ENCODE measurements at regions not wholly inside any gene's neighbourhood (a gene's known extent, or its start where the extent isn't known, plus 50 kb on each side); places are given as distances from the start of the nearest gene placed in this dataset.

DNA sequence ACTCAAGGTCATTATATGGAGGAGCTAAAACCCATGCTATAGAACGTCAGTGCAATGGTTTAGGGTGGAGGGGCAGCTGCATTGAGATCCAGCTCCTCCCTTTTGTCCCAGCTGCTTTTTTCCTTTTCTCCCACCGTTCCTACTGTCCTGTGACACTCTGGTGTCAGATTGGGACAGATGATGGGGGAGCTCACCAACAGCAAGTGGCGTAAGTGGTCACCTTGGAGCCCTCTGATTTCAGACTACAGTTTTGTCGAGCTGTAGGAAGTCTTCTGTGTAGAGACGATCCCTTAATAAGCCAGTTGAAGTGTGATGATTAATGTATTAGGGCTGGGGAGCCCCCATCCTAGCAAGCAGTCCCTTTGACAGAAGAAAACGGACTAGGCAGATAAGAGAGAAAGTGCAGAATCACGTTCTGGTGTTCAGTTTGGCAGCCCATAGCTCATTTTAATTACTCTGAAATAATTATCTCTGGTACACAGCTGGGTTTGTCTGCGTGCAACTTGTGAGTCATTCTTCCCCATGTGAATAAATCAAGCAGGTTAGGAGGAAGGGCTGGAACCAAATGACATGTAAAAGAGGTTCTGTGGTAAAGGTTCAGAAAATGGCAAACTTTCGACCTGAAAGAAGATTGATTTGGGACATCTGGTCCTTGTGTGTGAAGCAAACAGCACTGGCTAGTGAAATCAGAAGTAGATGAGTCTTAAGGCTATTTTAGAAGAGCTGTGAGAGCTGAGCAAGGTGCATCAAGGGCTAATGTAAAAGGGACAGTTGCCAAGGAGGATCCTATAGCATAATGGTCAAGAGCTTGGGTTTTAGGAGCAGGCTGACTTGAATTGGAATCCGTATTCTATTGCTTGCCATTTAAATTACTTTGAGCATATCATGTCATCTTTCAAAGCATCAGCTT lies 241.4 kb downstream of the EDEM1 start:
- DNase-seq = peak in 3 of 4 experiments; percentile 15 to 45 (median 31)

DNA sequence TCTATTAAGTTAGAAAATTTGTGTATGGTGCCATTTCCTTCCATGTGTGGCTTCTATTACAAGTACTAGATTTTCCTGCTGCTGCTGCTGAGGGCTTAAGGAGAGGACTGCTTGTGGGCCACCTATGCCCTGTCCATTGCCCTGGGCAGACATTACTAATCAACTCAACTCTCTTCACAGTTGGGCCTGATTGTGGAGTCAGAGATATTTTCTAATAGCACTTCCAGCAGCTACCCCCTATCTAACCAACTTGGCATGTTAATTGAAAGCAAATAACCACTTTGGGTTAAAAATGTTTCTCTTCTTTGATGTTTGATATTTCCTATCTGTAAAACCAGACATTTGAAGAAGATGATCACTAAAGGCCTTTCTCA lies 242.0 kb downstream of the EDEM1 start:
- DNase-seq = no peak

DNA sequence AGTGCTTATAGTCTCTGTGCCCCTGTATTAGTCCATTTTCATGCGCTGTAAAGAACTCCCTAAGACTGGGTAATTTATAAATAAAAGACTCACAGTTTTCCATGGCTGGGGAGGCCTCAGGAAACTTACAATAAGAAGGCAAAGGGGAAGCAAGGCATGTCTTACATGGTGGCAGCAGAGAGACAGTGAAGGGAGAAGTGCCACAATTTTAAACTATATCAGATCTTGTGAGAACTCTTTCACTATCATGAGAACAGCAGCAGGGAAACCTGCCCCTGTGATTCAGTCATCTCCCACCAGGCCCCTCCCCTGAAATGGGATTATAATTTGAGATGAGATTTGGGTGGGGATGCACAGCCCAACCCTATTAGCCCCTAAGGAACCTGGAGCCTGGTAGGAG lies 243.2 kb downstream of the EDEM1 start:
- DNase-seq = no peak

DNA sequence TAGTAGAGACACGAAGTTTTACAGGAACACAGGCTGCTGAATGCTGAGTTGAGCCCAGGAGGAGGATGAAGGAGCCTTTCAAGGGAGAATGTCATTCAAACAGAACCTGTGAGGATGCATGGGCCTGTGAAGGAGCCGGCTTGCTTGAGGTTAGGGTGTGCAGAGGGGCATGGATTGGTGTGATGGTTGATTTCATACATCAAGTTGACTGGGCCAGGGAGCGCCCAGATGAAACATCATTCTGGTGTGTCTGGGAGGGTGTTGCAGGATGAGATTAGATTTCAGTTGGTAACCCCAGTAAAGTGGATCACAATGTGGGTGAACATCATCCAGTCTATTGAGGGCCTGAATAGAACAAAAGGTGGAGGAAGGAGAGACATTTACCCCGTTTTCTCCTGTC lies 243.6 kb downstream of the EDEM1 start:
- DNase-seq = no peak

DNA sequence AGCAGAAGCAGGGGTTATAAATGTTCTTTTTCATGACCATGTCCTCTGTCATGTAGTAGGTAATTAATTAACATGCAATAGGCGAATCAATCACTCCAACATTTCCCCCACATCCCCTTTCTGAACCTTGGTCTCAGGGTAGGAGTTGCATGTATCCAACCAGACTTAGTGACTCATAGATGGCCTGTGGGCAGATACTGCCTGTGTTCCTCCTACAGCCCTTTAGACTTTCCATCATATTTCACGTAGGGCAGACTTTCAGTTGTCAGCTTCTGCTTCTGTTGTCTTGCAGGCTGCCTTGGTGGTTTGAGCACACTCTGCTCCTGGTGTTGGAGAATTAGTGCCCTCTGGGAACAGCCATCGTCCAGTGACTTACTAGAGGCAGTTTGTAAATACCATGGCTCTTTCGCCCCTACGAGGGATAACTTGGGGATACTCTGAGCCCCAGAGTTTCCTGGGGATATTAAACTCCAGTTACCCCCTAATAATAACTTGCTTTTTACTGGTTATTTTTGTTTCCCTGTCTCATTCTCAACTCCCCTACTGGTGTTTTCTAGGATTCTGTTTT lies 244.4 kb downstream of the EDEM1 start:
- peak; percentile 75 to 95 (median 82) for DNase-seq

DNA sequence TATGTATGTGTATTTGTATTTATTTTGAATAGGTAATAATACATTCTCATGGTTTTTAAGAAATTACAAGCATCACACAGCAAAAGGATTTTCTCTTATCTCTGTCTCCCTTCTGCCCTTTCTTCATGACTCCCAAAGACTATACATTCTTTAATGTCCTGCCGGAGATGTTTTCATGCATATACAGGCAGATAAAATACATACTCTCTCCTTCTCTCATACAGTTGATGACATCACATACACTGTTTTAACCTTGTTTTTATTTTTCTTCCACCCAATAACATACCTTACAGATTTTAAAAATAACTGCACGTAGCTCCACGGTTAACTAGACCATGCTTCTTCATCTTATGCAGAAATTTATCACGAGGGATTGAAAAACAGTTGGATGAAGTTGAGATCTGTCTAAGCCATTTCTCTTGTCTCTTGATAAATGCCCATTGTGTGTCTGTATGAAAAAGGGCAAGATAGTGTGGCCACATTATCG lies 249.8 kb downstream of the EDEM1 start:
- DNase-seq = no peak

DNA sequence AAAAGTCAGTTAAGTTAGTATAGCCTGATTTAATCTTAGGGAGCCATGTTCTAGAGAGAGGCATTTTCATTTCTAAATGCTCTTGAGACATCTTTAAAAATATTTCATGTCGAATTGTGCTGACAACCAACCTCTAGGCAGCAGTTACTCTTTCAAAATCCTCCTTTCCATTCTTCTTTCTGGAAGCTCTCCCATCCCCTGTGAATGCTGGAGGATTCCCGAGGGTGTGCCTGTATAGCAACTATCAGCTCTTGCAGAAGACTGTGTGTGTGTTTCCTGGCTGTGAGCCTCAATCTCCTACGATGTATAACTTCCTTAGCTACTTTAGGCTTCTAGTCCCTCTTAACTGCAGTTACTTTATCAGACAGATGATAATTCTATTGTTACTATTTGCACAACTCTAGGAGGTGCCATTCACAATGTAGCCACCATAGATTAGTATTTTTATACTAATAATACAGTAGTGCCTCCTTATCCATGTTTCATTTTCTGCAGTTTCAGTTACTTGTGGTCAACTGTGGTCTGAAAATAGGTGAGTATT lies 250.3 kb downstream of the EDEM1 start:
- DNase-seq = no peak

DNA sequence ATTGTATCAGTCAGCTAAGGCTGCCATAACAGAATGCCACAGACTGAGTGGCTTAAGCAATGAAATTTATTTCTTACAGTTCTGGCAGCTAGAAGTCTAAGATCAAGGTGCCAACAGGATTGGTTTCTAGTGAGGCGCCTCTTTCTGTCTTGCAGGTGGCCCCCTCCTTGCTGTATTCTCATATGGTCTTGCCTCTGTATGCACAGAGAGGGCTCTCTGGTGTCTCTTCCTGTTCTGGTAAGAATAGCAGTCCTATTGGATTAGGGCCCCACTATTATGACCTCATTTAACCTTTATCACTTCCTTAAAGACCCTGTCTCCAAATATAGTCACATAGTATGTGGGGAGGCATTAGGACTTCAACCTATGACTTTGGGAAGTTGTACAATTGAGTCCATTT lies 253.9 kb downstream of the EDEM1 start:
- peak in 1 of 4 experiments; percentile 28 for DNase-seq

DNA sequence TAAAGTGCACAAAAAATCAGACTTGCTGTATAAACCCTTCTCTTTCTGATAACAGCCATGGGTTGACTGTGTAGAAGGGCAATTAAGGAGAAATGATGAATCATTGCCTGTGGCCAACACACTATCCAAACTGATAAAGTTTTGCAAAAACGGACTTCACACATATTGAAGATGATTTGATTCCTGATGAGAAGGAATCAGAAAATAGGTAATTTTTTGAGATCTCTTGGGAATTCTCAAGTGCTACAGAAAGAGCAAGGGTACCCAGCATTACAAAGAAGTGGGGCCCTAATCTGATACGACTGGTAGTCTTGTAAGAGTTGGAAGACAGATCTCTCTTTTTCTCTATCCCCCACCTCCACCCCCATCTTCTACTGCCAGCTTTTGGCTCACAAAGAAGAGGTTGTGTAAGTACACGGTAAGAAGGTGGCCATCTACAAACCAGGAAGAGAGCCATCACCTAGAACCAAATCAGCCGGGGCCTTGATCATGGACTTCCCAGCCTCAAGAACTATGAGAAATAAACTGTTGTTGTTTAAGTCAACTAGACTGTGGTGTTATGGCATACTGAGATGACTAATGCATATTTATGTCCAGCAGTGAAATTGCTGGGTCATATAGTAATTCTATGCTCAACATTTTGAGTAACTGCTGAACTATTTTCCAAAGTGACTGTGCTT lies 254.7 kb downstream of the EDEM1 start:
- peak in 1 of 4 experiments; percentile 27 for DNase-seq

DNA sequence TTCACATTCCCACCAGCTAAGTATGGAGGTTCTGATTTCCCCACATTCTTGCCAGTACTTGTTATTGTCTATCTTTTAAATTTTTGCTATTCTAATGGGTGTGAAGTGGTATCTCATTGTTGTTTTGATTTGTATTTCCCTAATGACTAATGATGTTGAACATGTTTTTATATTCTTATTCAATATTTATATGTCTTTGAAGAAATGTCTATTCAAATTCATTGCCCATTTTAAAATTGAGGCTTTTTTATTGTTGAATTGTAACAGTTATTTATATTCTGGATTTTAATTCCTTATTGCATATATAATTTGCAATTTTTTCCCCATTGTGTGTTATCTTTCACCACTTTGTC lies 255.3 kb downstream of the EDEM1 start:
- DNase-seq = no peak

DNA sequence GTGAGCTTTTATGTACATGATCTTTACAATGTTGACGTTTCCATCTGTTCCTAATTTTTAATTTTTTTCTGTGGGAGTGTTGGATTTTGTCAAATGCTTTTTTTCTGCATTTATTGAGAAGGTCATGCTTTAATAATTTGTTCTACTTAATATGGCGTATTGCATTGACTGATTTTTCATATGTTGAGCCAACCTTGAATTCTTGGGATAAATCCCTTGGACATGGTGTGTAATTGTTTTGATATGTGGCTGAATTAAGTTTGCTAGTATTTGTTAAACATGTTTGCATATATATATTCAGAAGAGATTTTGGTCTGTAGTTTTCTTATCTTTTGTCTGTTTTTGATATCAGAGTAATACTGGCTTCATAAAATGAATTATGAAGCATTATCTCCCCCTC lies 256.7 kb downstream of the EDEM1 start:
- DNase-seq = no peak

DNA sequence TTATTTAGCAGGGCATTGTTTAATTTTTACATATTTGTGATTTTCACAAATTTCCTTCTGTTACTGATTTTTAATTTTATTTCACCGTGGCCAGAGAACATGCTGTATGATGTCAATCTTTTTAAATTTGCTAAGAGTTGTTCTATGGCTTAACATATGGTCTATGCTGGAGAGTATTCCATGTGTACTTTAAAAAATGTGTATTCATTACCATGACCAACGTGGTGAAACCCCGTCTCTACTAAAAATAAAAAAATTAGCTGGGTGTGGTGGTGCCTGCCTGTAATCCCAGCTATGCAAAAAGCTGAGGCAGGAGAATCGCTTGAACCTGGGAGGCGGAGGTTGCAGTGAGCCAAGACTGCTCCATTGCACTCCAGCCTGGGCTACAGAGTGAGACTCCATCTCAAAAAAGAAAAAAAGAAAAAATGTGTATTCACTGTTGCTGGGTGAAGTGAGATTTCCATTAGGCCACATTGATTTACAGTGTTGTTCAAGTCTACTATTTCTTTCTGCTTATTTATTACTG lies 258.2 kb downstream of the EDEM1 start:
- DNase-seq = no peak

DNA sequence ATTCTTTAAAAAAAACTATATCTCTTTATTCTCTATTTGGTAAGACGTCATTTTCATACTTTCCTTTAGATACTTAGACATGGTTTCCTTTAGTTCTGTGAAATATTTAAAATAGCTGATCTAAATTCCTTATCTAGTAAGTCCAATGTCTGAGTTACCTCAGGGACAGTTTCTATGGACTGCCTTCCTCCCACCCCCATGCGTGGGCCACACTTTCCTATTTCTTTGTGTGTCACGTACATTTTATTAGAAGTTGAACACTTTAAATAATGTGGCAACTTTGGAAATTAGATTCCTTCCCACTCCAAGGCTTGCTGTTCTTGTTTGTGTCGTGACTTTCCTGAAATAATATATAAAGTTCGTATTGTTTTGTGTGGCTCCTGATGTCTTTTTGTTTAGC lies 260.7 kb downstream of the EDEM1 start:
- DNase-seq = no peak

DNA sequence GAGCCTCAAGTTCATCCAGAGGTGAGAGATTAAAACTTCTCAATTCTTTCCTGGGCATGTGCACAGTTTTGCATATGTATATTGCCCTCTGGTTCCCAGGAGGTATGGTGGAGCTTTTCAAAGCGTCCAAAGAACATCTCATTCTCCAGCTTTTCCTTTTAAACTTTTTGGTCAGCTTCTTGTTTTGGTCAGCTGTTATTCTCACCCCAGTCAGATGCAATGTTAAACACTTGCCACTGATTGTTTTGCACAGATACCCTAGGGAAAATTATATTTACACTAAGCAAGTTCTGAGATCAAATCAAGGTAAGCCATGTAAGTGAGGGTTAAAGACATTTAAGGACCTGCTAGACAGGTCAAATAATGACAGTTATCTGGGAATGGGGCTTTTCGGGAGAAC lies 261.3 kb downstream of the EDEM1 start:
- no peak for DNase-seq

DNA sequence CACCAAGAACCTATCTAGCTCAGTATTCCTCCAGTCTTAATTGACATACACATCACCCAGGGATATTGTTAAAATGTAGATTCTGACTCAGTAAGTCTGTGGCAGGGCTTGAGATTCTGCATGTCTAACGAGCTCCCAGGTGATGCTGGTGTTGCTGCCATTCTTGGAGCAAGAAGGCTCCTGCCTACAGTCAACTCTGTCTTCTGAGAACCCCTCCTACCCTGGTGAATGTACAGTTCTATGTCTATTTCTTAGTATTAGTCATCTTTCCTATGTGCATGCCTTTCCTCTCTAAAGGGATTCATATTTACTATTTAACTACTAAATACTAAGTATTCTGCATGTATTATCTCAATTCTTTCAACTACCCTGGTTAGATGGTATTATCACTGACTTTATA lies 268.7 kb downstream of the EDEM1 start:
- no peak for DNase-seq

DNA sequence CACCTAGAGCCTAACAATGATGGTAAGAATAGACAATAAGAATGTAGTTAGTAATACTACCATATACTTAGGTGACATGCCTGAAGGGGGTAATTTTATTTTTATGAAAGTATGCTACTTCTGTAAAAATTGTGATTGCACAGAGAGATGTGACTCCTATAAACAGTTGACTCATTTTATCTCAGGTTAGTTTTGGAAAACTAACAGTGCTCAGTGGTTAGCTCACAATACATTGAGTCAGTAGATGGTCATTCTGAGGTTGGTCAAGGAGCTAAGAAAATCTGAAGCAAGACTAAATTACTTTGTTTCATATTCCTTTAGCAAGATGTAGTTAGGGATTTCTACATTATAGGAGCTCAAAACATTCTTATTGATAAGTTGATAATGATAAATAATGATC lies 271.0 kb downstream of the EDEM1 start:
- DNase-seq = peak in 2 of 4 experiments; percentile 30 to 65

DNA sequence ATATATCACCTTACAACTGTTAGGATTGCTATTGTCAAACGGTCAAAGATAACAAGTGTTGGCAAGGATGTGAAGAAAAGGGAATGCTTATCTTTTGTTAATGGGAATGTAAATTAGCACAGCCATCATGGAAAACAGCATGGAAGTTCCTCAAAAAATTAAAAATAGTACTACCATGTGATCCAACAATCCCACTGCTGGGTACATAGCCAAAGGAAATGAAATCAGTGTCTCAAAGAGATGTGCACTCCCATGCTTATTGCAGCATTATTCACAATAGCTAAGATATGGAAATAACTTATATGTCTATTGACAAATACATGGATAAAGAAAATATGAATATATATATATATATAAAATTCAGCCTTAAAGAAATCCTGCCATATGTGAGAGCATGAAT lies 274.6 kb downstream of the EDEM1 start:
- peak; percentile 19 to 77 (median 46) for DNase-seq

DNA sequence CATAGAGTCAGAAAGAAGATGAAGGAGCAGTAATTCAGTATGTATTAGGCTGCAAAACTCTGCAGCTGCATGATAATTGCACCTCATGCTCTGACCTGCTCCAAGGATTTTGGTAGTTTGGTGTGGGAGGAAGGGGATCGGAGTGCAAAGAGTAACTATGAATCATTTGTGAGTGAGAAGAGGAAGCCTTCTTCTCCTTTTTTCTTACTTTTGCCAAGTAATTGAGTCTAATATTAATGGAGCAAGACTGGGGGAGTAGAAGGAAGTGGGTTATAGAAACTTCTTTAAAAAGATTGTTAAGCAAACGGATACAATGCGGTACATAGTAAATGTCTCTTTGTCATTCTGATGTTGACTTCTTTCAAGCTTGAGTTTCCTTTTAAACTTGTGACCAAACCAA lies 276.5 kb downstream of the EDEM1 start:
- DNase-seq = peak; percentile 58 to 92 (median 78)

DNA sequence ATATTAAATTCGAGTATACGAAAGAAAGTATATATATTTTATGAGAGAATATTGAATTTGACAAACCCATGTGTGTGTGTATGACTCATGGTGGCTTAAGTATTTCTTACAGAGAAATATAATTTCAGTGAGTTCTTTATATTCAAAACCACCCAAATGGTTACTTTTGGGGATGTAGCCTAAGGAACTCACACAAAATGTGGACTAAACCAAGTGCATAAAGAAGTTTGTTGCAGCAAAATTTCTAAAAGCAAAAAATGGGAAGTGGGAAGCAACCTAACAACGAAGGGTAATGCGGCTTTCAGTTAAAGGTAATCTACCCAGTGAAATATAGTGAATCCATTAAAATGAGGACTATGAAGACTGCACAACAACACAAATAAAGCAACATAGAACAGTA lies 277.1 kb downstream of the EDEM1 start:
- DNase-seq = peak in 3 of 4 experiments; percentile 17 to 70 (median 44)

DNA sequence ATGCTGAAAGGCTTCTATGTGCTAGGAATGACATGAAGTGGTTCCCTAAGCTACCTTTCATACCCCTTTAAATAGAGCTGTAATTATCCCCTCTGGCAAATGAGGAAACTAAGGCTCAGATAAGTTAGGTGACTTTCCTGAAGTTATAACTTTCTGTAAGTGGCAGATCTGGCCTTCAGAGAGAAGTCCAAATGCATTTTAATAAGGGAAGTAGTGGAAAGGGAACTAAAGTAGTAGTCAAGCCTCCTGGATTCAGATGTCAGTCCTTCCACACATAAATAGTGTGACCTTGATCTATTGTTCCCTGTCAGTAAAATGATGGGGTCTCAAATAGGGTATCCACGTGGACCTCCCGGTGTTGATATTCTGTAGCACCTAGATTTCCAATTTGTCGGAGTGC lies 277.7 kb downstream of the EDEM1 start:
- peak; percentile 20 to 70 (median 42) for DNase-seq

DNA sequence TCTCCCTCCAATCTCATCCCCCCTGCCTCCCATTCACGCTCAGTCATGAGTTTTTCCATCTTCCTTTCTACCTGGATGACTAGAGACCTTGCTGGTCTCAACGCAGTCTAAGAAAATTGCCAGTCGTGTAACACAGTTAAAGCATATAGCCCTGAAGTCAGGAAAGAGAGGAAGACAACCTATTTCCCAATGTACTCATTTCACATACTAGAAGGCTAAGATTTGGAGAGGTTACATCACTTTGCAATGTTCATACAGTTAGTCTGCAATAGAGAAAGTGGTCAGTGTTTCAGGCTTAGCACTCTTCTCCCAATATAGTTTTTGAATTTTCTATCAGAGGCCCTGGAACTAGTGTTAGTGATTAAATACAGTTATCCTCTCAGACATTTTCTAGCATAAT lies 278.6 kb downstream of the EDEM1 start:
- peak; percentile 26 to 76 (median 48) for DNase-seq

DNA sequence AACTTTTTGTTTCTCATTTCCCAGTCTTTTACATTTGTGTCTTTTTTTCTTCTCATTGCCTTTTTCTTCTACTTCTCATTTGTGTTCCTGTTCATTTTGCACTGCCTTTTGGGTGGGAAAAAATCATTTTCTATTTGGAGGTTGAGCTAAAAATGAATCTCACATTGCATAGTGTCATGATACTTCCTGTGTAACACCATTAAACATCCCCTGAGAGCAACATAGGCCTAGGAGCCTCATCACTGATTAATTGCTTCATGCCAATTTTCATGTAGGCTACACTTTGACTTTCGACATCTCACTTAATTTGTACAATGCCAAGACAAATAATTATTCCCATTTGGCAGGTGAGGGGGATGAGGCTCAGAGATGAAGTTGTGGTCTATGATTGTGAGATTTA lies 279.2 kb downstream of the EDEM1 start:
- DNase-seq = peak in 2 of 4 experiments; percentile 13 to 24

DNA sequence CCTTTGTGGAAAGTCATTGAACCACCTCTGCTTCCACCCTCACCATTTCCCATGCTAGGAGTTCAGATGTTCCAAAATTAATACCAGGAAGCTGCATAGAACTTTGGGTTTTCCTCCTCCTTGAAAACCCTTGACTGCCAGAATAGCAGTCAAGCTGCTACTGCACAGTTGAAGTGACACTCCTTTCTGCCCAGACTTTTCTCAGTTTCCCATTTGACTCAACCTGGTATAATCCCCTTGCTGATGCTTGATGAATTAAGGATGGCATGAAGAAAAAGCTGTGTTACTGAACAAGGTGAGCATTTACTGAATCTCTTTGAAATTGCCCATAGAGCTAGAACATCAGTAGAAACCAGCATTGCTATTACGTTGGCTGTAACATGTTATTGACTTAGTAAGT lies 286.0 kb downstream of the EDEM1 start:
- DNase-seq = no peak
